Stimulated activated CD4-positive, alpha-beta T cell treated with anti-CD3 and anti-CD28 coated beads, Interleukin-2, amount 100 ng/mL, for 4 hours (primary cell): ENCODE measurements at regions not wholly inside any gene's neighbourhood (a gene's known extent, or its start where the extent isn't known, plus 50 kb on each side); places are given as distances from the start of the nearest gene placed in this dataset.

Experiments used
- DNase-seq: peaks from one replicate; pipeline ENCODE4 v3.0.0-alpha.2; 2020; ENCODE audit warnings: low read depth

- DNase-seq = no peak
These were observed 120.0 kb downstream of the BEGAIN start for GRCh38 chr14:100467046-100467750.

GRCh38 chr14:100467939-100468338, 119.3 kb downstream of the BEGAIN start:
- no peak for DNase-seq

- DNase-seq = no peak
These were observed 118.7 kb downstream of the BEGAIN start for GRCh38 chr14:100468557-100468956.

- DNase-seq = no peak
These were observed 117.3 kb downstream of the BEGAIN start for GRCh38 chr14:100469632-100470522.

- no peak for DNase-seq
These were observed 116.7 kb downstream of the BEGAIN start for GRCh38 chr14:100470523-100470897.

GRCh38 chr14:100471441-100472093, 115.7 kb downstream of the BEGAIN start:
- no peak for DNase-seq

GRCh38 chr14:100472094-100472455, 115.1 kb downstream of the BEGAIN start:
- no peak for DNase-seq

GRCh38 chr14:100472491-100472890, 114.7 kb downstream of the BEGAIN start:
- DNase-seq = no peak

GRCh38 chr14:100473249-100473648, 114.0 kb downstream of the BEGAIN start:
- DNase-seq = no peak

GRCh38 chr14:100474196-100474595, 113.0 kb downstream of the BEGAIN start:
- no peak for DNase-seq

GRCh38 chr14:100475268-100475667, 111.9 kb downstream of the BEGAIN start:
- no peak for DNase-seq

GRCh38 chr14:100476012-100476822, 111.0 kb downstream of the BEGAIN start:
- DNase-seq = no peak

- DNase-seq = no peak
These were observed 102.5 kb downstream of the BEGAIN start for GRCh38 chr14:100484531-100485267.

- peak; percentile 19 for DNase-seq
These were observed 101.0 kb downstream of the BEGAIN start for GRCh38 chr14:100486025-100486828.
